ENCODE measurements at regions not wholly inside any gene's neighbourhood (a gene's known extent, or its start where the extent isn't known, plus 50 kb on each side); places are given as distances from the start of the nearest gene placed in this dataset.

- intact Hi-C loops (cut with DNase I), result no loop called here
- Histone ChIP-seq H3K27ac (no peak overlapping the region), H3K4me3 (no peak overlapping the region), H3K4me1 (no peaks in the 10 kb centered on the region), H3K27me3 (no peaks in the 10 kb centered on the region), H3K9me3 (peaks cover 0 to 32% (median 5%) of the 10 kb centered on the region in 11 donors), H3K36me3 (no peaks in the 10 kb centered on the region)
- TF ChIP-seq CTCF (IDR thresholded peaks at IDR 0.05), result no peak
- no peak for ATAC-seq
- WGBS, 2 donors, result 97 to 98% methylated on average over 1 of the region's 1 CpG
- DNase-seq, result no peak
Measured at GRCh38 chr6:23111984-23112383, 542.6 kb downstream of the HDGFL1 start.

- ATAC-seq, result no peak
- intact Hi-C loops (cut with DNase I), result no loop called here
- no peak for DNase-seq
- TF ChIP-seq CTCF (IDR thresholded peaks at IDR 0.05), result no peak
- H3K27me3 ChIP-seq, result no peaks in the 10 kb centered on the region
- H3K4me1 ChIP-seq, result no peaks in the 10 kb centered on the region
- WGBS, 2 donors, result 75 to 76% methylated on average over 6 of the region's 6 CpGs
- no peaks in the 10 kb centered on the region for H3K36me3 ChIP-seq
- no peak overlapping the region for H3K4me3 ChIP-seq
- no peak overlapping the region for H3K27ac ChIP-seq
- peaks cover 0 to 25% (median 5%) of the 10 kb centered on the region in 11 donors for H3K9me3 ChIP-seq
Measured at GRCh38 chr6:23114812-23115504, 545.6 kb downstream of the HDGFL1 start.

- H3K27ac ChIP-seq, result no peak overlapping the region
- WGBS, 2 donors, result 54 to 60% methylated on average over 1 of the region's 1 CpG
- peaks cover 0 to 40% (median 17%) of the 10 kb centered on the region in 11 donors for H3K9me3 ChIP-seq
- H3K4me3 ChIP-seq, result no peak overlapping the region
- no peak for TF ChIP-seq CTCF (IDR thresholded peaks at IDR 0.05)
- no peak for DNase-seq
- ATAC-seq, result no peak
- intact Hi-C loops (cut with DNase I), result no loop called here
- no peaks in the 10 kb centered on the region for H3K27me3 ChIP-seq
- H3K36me3 ChIP-seq, result no peaks in the 10 kb centered on the region
- H3K4me1 ChIP-seq, result no peaks in the 10 kb centered on the region
Measured at GRCh38 chr6:23137611-23138010, 568.2 kb downstream of the HDGFL1 start.

GRCh38 chr6:23140871-23141270, 571.5 kb downstream of the HDGFL1 start:
- intact Hi-C loops (cut with DNase I), result no loop called here
- no peak for ATAC-seq

More at GRCh38 chr6:23140871-23141270, 571.5 kb downstream of the HDGFL1 start:
- no peak for DNase-seq
- H3K36me3 ChIP-seq, result no peaks in the 10 kb centered on the region
- no peak overlapping the region for H3K27ac ChIP-seq
- H3K9me3 ChIP-seq, result peaks cover 0 to 14% (median 8%) of the 10 kb centered on the region in 11 donors
- no peaks in the 10 kb centered on the region for H3K4me1 ChIP-seq
- TF ChIP-seq CTCF (IDR thresholded peaks at IDR 0.05), result no peak
- no peak overlapping the region for H3K4me3 ChIP-seq
- H3K27me3 ChIP-seq, result no peaks in the 10 kb centered on the region
